SK-N-SH (cell line): ENCODE measurements at regions not wholly inside any gene's neighbourhood (a gene's known extent, or its start where the extent isn't known, plus 50 kb on each side); places are given as distances from the start of the nearest gene placed in this dataset.

Experiments used
- CTCF ChIA-PET: fragments of 300-600, 350-600 bp; formaldehyde crosslinking; extraction: SDS; loops from one replicate; lab custom pipeline; 2021; lab: Yijun Ruan, JAX
- POLR2A ChIA-PET: fragments of 350-600 bp; sonication (Branson Sonifier 250); formaldehyde crosslinking; extraction: SDS; loops from one replicate; lab custom pipeline; 2020; ENCODE audit warnings: antibody characterized with exemption, inconsistent platforms; lab: Yijun Ruan, JAX
- DNase-seq: peaks from one replicate; pipeline ENCODE4 v3.0.0; 2012
- H2AFZ ChIP-seq: fragments of 200-600 bp; sonication (generic); 2 replicates; pipeline ENCODE4 v1.8.1; 2016; ENCODE audit warnings: antibody characterized with exemption, mild to moderate bottlenecking, low read depth
- H3F3A ChIP-seq: fragments of 200-600 bp; sonication (generic); replicated peaks from 2 replicates; pipeline ENCODE3; 2016; ENCODE audit warnings: antibody characterized with exemption, mild to moderate bottlenecking; ENCODE audit not compliant: insufficient read depth
- H3K27ac ChIP-seq, 2 experiments: fragments of 200-500 bp in 1 of 2; fragments of 200-600 bp in 1 of 2; sonication (Bioruptor generic) in 1 of 2; sonication (generic), shearing (Covaris generic) in 1 of 2; 2 replicates each; pipeline versions ENCODE4 v1.5.1 to v1.6.1; 2014 to 2016; ENCODE audit warnings: low read depth in 2 of 2, inconsistent platforms in 1 of 2, low read length in 1 of 2, mild to moderate bottlenecking in 1 of 2, mixed read lengths in 1 of 2
- H3K27me3 ChIP-seq: fragments of 200-600 bp; sonication (generic), shearing (Covaris generic); 2 replicates; pipeline ENCODE4 v1.6.1; 2016; ENCODE audit warnings: mixed run types; ENCODE audit not compliant: insufficient read depth
- H3K36me3 ChIP-seq, 2 experiments: fragments of 200-500 bp in 1 of 2; fragments of 200-600 bp in 1 of 2; sonication (Bioruptor generic) in 1 of 2; sonication (generic) in 1 of 2; replicated peaks in 1 of 2; 2 replicates each; pipeline versions ENCODE3 to v1.5.1; 2014 to 2016; ENCODE audit warnings: low read length in 1 of 2, mild to moderate bottlenecking in 1 of 2; ENCODE audit not compliant: insufficient read depth in 2 of 2, control insufficient read depth in 1 of 2
- H3K4me1 ChIP-seq, 2 experiments: fragments of 200-500 bp in 1 of 2; fragments of 200-600 bp in 1 of 2; sonication (Bioruptor generic) in 1 of 2; sonication (generic), shearing (Covaris generic) in 1 of 2; 2 replicates each; pipeline versions ENCODE4 v1.5.1 to v1.6.1; 2014 to 2016; ENCODE audit warnings: low read depth in 1 of 2, low read length in 1 of 2, mixed run types in 1 of 2; ENCODE audit not compliant: insufficient read depth in 2 of 2, control insufficient read depth in 1 of 2
- H3K4me2 ChIP-seq: fragments of 200-600 bp; sonication (generic), shearing (Covaris generic); 2 replicates; pipeline ENCODE4 v1.6.1; 2017; ENCODE audit warnings: mixed run types
- H3K4me3 ChIP-seq, 2 experiments: fragments of 200-500 bp in 1 of 2; fragments of 200-600 bp in 1 of 2; sonication (Bioruptor generic) in 1 of 2; sonication (generic), shearing (Covaris generic) in 1 of 2; 2 replicates each; pipeline versions ENCODE4 v1.5.1 to v1.8.1; 2014 to 2016; ENCODE audit warnings: low read depth in 2 of 2, inconsistent platforms in 1 of 2, low read length in 1 of 2, mild to moderate bottlenecking in 1 of 2, mixed read lengths in 1 of 2, moderate library complexity in 1 of 2
- H3K79me2 ChIP-seq: fragments of 200-600 bp; sonication (generic); 2 replicates; pipeline ENCODE4 v1.8.1; 2017; ENCODE audit warnings: mild to moderate bottlenecking; ENCODE audit not compliant: insufficient read depth
- H3K9ac ChIP-seq: fragments of 200-600 bp; sonication (generic); 2 replicates; pipeline ENCODE4 v1.6.1; 2017; ENCODE audit warnings: mixed run types
- H3K9me2 ChIP-seq: fragments of 200-600 bp; sonication (generic); 2 replicates; pipeline ENCODE4 v1.6.1; 2017; ENCODE audit warnings: mixed run types
- H3K9me3 ChIP-seq: fragments of 200-600 bp; sonication (generic); 2 replicates; pipeline ENCODE4 v1.6.1; 2017; ENCODE audit warnings: mixed run types, mild to moderate bottlenecking, moderate library complexity
- H4K20me1 ChIP-seq: fragments of 200-600 bp; sonication (generic); 2 replicates; pipeline ENCODE4 v1.6.1; 2017; ENCODE audit warnings: mild to moderate bottlenecking, mixed run types; ENCODE audit not compliant: insufficient read depth
- EP300 ChIP-seq, 2 experiments: IDR thresholded peaks; 2 replicates each; pipeline versions ENCODE4 v1.4.0 to v1.6.1; 2012; ENCODE audit warnings: borderline replicate concordance in 1 of 2, low read depth in 1 of 2, low read length in 1 of 2
- EZH2phosphoT487 ChIP-seq: fragments of 200-600 bp; sonication (generic); IDR thresholded peaks from 2 replicates; pipeline ENCODE4 v1.6.1; 2017; ENCODE audit warnings: low read depth, mixed run types, mild to moderate bottlenecking, antibody characterized with exemption, moderate library complexity, borderline replicate concordance
- FOXJ3 ChIP-seq: sonication (generic); formaldehyde crosslinking; IDR thresholded peaks from 2 replicates; pipeline ENCODE4 v1.5.1; 2020; ENCODE audit warnings: mild to moderate bottlenecking, missing genetic modification reagents
- FOXM1 ChIP-seq: IDR thresholded peaks from 2 replicates; pipeline ENCODE4 v1.4.0; 2012; ENCODE audit warnings: low read depth, mild to moderate bottlenecking
- GATA2 ChIP-seq: sonication (generic); formaldehyde crosslinking; IDR thresholded peaks from 2 replicates; pipeline ENCODE4 v1.5.0; 2020; ENCODE audit warnings: mild to moderate bottlenecking, missing genetic modification reagents
- MEF2A ChIP-seq: IDR thresholded peaks from 2 replicates; pipeline ENCODE4 v1.4.0; 2012; ENCODE audit warnings: low read depth, borderline replicate concordance
- NRF1 ChIP-seq: IDR thresholded peaks from 2 replicates; pipeline ENCODE4 v1.6.1; 2012; ENCODE audit warnings: low read depth, mild to moderate bottlenecking, low read length
- POLR2AphosphoS5 ChIP-seq: IDR thresholded peaks from 2 replicates; pipeline ENCODE4 v1.6.1; 2012; ENCODE audit warnings: low read depth, low read length
- RXRA ChIP-seq: IDR thresholded peaks from 2 replicates; pipeline ENCODE4 v1.4.0; 2012; ENCODE audit warnings: low read depth, mild to moderate bottlenecking, borderline replicate concordance
- TAF1 ChIP-seq: IDR thresholded peaks from 2 replicates; pipeline ENCODE4 v1.6.1; 2012; ENCODE audit warnings: low read depth, mild to moderate bottlenecking, low read length, moderate library complexity, borderline replicate concordance
- YY1 ChIP-seq: IDR thresholded peaks from 2 replicates; pipeline ENCODE4 v1.4.0; 2012; ENCODE audit warnings: low read depth, mild to moderate bottlenecking
- WGBS: methylation state at CpG from one replicate; pipeline ENCODE4 v1.1.6; 2017; ENCODE audit warnings: low lambda C conversion rate; 5-methylcytosine and 5-hydroxymethylcytosine counted together
- TF ChIP-seq, protein P1 (sequence below): IDR thresholded peaks from 2 replicates; pipeline ENCODE4; 2012
- TF ChIP-seq, protein P2 (sequence below): IDR thresholded peaks from 2 replicates; pipeline ENCODE4 v1.4.0; 2012; ENCODE audit warnings: low read depth, borderline replicate concordance
- TF ChIP-seq, protein P3 (sequence below): IDR thresholded peaks from 2 replicates; pipeline ENCODE4 v1.4.0; 2012; ENCODE audit warnings: low read depth
- TF ChIP-seq, protein P4 (sequence below): fragments of 150-350 bp; IDR thresholded peaks from 2 replicates; pipeline ENCODE4 v1.6.1; 2016; ENCODE audit warnings: mild to moderate bottlenecking, low read depth, low read length
- TF ChIP-seq, protein P5 (sequence below): IDR thresholded peaks from 2 replicates; pipeline ENCODE4 v1.4.0; 2012; ENCODE audit warnings: low read depth, borderline replicate concordance
- TF ChIP-seq, protein P6 (sequence below): fragments of 200-600 bp; sonication (generic); IDR thresholded peaks from 2 replicates; pipeline ENCODE4 v1.6.1; 2017; ENCODE audit warnings: antibody characterized with exemption, mild to moderate bottlenecking, moderate library complexity

DNA sequence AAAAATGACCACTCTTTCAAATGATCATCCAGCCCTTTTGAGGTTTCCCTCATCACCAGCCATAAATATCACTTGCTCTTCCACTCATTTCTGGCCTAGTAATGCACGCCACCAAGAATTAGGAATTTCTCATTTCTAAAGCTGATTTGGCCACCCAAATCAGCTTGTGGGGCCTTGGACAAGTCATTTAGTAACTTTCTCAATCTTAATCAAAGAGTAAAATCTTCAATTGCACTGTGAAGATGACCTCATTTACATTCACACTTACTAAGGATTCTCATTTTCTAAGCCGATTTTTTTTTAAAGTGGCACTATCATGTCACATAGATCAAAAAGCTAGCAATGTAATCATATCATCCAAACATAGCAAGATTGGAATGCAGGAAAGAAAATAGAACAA lies 150.0 kb upstream of the HHIP start:
- Histone ChIP-seq H3K4me1 (no peaks in the 10 kb centered on the region), H3K9me3 (no peaks in the 10 kb centered on the region), H3K27me3 (peaks cover 13% of the 10 kb centered on the region; the same call in 1 of the 2 replicates), H3K4me2 (no peak overlapping the region), H3K36me3 (no peaks in the 10 kb centered on the region), H3K79me2 (no peaks in the 10 kb centered on the region), H3F3A (no peaks in the 10 kb centered on the region), H3K4me3 (no peak overlapping the region), H4K20me1 (no peaks in the 10 kb centered on the region), H3K9me2 (no peaks in the 10 kb centered on the region), H3K9ac (no peak overlapping the region), H2AFZ (no peak overlapping the region), H3K27ac (no peak overlapping the region)
- DNase-seq: no peak
- ChIA-PET CTCF (no interaction called here), POLR2A (interaction anchor here (0.6 kb wide), 1 partner anchor 217 kb away, joined by 3 read pairs; no protein-coding TSS in a partner anchor)
- TF ChIP-seq, protein P1, sequence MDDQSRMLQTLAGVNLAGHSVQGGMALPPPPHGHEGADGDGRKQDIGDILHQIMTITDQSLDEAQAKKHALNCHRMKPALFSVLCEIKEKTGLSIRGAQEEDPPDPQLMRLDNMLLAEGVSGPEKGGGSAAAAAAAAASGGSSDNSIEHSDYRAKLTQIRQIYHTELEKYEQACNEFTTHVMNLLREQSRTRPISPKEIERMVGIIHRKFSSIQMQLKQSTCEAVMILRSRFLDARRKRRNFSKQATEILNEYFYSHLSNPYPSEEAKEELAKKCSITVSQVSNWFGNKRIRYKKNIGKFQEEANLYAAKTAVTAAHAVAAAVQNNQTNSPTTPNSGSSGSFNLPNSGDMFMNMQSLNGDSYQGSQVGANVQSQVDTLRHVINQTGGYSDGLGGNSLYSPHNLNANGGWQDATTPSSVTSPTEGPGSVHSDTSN: no peak
- TF ChIP-seq MEF2A (no peak), NRF1 (no peak), POLR2AphosphoS5 (no peak)
- TF ChIP-seq, protein P2, sequence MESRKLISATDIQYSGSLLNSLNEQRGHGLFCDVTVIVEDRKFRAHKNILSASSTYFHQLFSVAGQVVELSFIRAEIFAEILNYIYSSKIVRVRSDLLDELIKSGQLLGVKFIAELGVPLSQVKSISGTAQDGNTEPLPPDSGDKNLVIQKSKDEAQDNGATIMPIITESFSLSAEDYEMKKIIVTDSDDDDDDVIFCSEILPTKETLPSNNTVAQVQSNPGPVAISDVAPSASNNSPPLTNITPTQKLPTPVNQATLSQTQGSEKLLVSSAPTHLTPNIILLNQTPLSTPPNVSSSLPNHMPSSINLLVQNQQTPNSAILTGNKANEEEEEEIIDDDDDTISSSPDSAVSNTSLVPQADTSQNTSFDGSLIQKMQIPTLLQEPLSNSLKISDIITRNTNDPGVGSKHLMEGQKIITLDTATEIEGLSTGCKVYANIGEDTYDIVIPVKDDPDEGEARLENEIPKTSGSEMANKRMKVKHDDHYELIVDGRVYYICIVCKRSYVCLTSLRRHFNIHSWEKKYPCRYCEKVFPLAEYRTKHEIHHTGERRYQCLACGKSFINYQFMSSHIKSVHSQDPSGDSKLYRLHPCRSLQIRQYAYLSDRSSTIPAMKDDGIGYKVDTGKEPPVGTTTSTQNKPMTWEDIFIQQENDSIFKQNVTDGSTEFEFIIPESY: no peak
- TF ChIP-seq, protein P3, sequence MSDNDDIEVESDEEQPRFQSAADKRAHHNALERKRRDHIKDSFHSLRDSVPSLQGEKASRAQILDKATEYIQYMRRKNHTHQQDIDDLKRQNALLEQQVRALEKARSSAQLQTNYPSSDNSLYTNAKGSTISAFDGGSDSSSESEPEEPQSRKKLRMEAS: no peak
- 8% methylated on average over 2 of the region's 2 CpGs for WGBS

DNA sequence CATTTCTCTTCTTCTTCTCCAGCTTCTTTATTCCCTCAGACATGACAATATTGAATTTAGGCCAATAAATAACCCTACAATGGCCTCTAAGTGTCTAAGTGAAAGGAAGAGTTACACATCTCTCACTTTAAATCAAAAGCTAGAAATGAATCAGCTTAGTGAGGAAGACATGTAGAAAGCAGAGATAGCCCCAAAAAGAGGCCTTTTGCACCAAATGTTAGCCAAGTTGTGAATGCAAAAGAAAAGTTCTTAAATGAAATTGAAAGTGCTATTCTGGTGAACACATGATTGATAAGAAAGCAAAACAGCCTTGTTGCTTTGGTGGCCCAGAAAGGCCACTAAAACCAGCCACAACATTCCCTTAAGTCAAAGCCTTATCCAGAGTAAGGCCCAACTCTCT lies 146.2 kb upstream of the HHIP start:
- H4K20me1 ChIP-seq: no peaks in the 10 kb centered on the region
- no peak overlapping the region for H3K4me2 ChIP-seq
- ChIA-PET CTCF (no interaction called here), POLR2A (no interaction called here)
- H3K36me3 ChIP-seq: no peaks in the 10 kb centered on the region
- peaks cover 9% of the 10 kb centered on the region; the same call in 1 of the 2 replicates for H3K27me3 ChIP-seq
- no peak overlapping the region for H3K27ac ChIP-seq
- H3K79me2 ChIP-seq: no peaks in the 10 kb centered on the region
- no peaks in the 10 kb centered on the region for H3F3A ChIP-seq
- no peaks in the 10 kb centered on the region for H3K9me2 ChIP-seq
- no peaks in the 10 kb centered on the region for H3K4me1 ChIP-seq
- no peak overlapping the region for H2AFZ ChIP-seq
- H3K4me3 ChIP-seq: no peak overlapping the region
- no peaks in the 10 kb centered on the region for H3K9me3 ChIP-seq
- no peak for DNase-seq
- H3K9ac ChIP-seq: no peak overlapping the region
- TF ChIP-seq EZH2phosphoT487: no peak
- TF ChIP-seq POLR2AphosphoS5: no peak
- TF ChIP-seq, protein P3: no peak
- no peak for TF ChIP-seq FOXM1
- no peak for TF ChIP-seq GATA2 (CRISPR knock-in tag)
- TF ChIP-seq YY1: no peak
- TF ChIP-seq RXRA: no peak
- no peak for TF ChIP-seq FOXJ3 (CRISPR knock-in tag)
- TF ChIP-seq, protein P4, sequence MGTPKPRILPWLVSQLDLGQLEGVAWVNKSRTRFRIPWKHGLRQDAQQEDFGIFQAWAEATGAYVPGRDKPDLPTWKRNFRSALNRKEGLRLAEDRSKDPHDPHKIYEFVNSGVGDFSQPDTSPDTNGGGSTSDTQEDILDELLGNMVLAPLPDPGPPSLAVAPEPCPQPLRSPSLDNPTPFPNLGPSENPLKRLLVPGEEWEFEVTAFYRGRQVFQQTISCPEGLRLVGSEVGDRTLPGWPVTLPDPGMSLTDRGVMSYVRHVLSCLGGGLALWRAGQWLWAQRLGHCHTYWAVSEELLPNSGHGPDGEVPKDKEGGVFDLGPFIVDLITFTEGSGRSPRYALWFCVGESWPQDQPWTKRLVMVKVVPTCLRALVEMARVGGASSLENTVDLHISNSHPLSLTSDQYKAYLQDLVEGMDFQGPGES: no peak
- TF ChIP-seq, protein P5, sequence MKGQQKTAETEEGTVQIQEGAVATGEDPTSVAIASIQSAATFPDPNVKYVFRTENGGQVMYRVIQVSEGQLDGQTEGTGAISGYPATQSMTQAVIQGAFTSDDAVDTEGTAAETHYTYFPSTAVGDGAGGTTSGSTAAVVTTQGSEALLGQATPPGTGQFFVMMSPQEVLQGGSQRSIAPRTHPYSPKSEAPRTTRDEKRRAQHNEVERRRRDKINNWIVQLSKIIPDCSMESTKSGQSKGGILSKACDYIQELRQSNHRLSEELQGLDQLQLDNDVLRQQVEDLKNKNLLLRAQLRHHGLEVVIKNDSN: no peak
- no peak for TF ChIP-seq MEF2A
- no peak for TF ChIP-seq EP300 (IDR thresholded peaks at IDR 0.05; ENCODE audit: borderline replicate concordance in 1 of 2, low read depth in 1 of 2, low read length in 1 of 2)
- TF ChIP-seq, protein P2: no peak
- TF ChIP-seq, protein P6, sequence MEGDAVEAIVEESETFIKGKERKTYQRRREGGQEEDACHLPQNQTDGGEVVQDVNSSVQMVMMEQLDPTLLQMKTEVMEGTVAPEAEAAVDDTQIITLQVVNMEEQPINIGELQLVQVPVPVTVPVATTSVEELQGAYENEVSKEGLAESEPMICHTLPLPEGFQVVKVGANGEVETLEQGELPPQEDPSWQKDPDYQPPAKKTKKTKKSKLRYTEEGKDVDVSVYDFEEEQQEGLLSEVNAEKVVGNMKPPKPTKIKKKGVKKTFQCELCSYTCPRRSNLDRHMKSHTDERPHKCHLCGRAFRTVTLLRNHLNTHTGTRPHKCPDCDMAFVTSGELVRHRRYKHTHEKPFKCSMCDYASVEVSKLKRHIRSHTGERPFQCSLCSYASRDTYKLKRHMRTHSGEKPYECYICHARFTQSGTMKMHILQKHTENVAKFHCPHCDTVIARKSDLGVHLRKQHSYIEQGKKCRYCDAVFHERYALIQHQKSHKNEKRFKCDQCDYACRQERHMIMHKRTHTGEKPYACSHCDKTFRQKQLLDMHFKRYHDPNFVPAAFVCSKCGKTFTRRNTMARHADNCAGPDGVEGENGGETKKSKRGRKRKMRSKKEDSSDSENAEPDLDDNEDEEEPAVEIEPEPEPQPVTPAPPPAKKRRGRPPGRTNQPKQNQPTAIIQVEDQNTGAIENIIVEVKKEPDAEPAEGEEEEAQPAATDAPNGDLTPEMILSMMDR: no peak
- no peak for TF ChIP-seq TAF1
